ENCODE measurements at regions not wholly inside any gene's neighbourhood (a gene's known extent, or its start where the extent isn't known, plus 50 kb on each side); places are given as distances from the start of the nearest gene placed in this dataset. TPM values are rescaled to one million over a fixed set of nuclear protein-coding genes. Genes with fewer than 3 reads are reported as not detected.

Small RNA genes in the stretch of these regions (small RNA-seq; reads per million reads assigned to genes)
- gene RF00019 = not detected
